Activated gamma-delta T cell treated with anti-CD3 and anti-CD28 coated beads, Interleukin-2, amount 50 U/mL, for 16 hours (primary cell): ENCODE measurements at regions not wholly inside any gene's neighbourhood (a gene's known extent, or its start where the extent isn't known, plus 50 kb on each side); places are given as distances from the start of the nearest gene placed in this dataset.
A peak's percentile ranks its signal among the peaks of the same experiment; 100 is the strongest.

Experiments used
- DNase-seq: peaks from one replicate; pipeline ENCODE4 v3.0.0-alpha.2; 2020; ENCODE audit warnings: low read depth

GRCh38 chr2:7722212-7722910 lies 805.1 kb downstream of the RNF144A start:
- DNase-seq = no peak

GRCh38 chr2:7724336-7724735 lies 807.1 kb downstream of the RNF144A start:
- no peak for DNase-seq

- DNase-seq = peak; percentile 20
Observed at GRCh38 chr2:7725171-7725849, 808.1 kb downstream of the RNF144A start.

- no peak for DNase-seq
Observed at GRCh38 chr2:7725850-7726242, 808.6 kb downstream of the RNF144A start.

GRCh38 chr2:7726989-7727388 lies 809.8 kb downstream of the RNF144A start:
- DNase-seq = no peak

- DNase-seq = no peak
Observed at GRCh38 chr2:7728388-7728787, 811.2 kb downstream of the RNF144A start.

- DNase-seq = no peak
Observed at GRCh38 chr2:7730449-7730848, 813.2 kb downstream of the RNF144A start.

- no peak for DNase-seq
Observed at GRCh38 chr2:7730990-7731389, 813.8 kb downstream of the RNF144A start.

GRCh38 chr2:7732497-7732896 lies 815.3 kb downstream of the RNF144A start:
- no peak for DNase-seq

- no peak for DNase-seq
Observed at GRCh38 chr2:7736646-7737305, 819.6 kb downstream of the RNF144A start.

GRCh38 chr2:7738596-7738995 lies 821.4 kb downstream of the RNF144A start:
- no peak for DNase-seq

- DNase-seq = no peak
Observed at GRCh38 chr2:7740114-7740513, 822.9 kb downstream of the RNF144A start.

GRCh38 chr2:7742301-7742700 lies 825.1 kb downstream of the RNF144A start:
- DNase-seq = no peak

GRCh38 chr2:7744827-7745226 lies 827.6 kb downstream of the RNF144A start:
- peak; percentile 55 for DNase-seq

GRCh38 chr2:7745369-7745768 lies 828.2 kb downstream of the RNF144A start:
- DNase-seq = no peak

- DNase-seq = no peak
Observed at GRCh38 chr2:7748717-7749415, 831.7 kb downstream of the RNF144A start.

- no peak for DNase-seq
Observed at GRCh38 chr2:7749895-7750559, 832.8 kb downstream of the RNF144A start.

GRCh38 chr2:7752291-7752690 lies 835.1 kb downstream of the RNF144A start:
- DNase-seq = no peak

- no peak for DNase-seq
Observed at GRCh38 chr2:7753777-7754176, 836.6 kb downstream of the RNF144A start.

GRCh38 chr2:7755879-7756278 lies 838.7 kb downstream of the RNF144A start:
- DNase-seq = no peak

- DNase-seq = no peak
Observed at GRCh38 chr2:7758073-7758759, 841.0 kb downstream of the RNF144A start.

- DNase-seq = no peak
Observed at GRCh38 chr2:7759898-7760297, 842.7 kb downstream of the RNF144A start.
